GM23338 (cell line): ENCODE measurements at regions not wholly inside any gene's neighbourhood (a gene's known extent, or its start where the extent isn't known, plus 50 kb on each side); places are given as distances from the start of the nearest gene placed in this dataset.

Experiments used
- CREB1 ChIP-seq: fragments of 250-450 bp; sonication (Bioruptor Pico); IDR thresholded peaks from 2 replicates; pipeline ENCODE4 v1.5.0; 2020; ENCODE audit warnings: low read depth, mild to moderate bottlenecking, moderate library complexity
- NANOG ChIP-seq: IDR thresholded peaks from 2 replicates; pipeline ENCODE4 v1.6.1; 2016; ENCODE audit warnings: antibody characterized with exemption, borderline replicate concordance
- REST ChIP-seq: IDR thresholded peaks from one replicate; pipeline ENCODE4 v1.6.1; 2018; ENCODE audit warnings: antibody characterized with exemption; ENCODE audit not compliant: unreplicated experiment
- ZNF331 ChIP-seq: fragments of 250-450 bp; sonication (Bioruptor Pico); IDR thresholded peaks from 2 replicates; pipeline ENCODE4 v1.5.0; 2020; ENCODE audit warnings: low read depth, mild to moderate bottlenecking, moderate library complexity
- ZNF462 ChIP-seq: fragments of 250-450 bp; sonication (Bioruptor Pico); IDR thresholded peaks from 2 replicates; pipeline ENCODE4 v1.5.0; 2020; ENCODE audit warnings: mild to moderate bottlenecking, moderate library complexity

DNA sequence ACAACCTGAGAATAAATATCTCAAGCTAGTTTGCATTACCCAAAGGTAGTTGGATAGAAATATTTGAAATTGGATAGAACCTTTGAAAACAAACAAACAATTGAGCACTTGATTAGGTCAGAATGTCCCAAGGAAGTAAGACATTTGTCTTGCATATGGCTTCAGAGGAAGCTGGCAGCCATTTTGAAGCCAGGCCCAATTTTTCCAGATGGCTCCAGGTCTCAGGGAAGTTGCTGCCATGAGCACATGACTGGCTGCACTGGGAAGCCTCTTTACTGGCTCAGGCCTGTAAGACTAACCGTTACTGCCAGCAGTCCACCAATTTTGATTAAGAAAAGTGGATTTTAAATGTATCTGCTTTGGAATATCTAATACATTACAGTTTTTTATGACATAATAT, 448.9 kb upstream of the DPH6 start (continued):
- TF ChIP-seq ZNF462 (CRISPR knock-in tag) (no peak), CREB1 (no peak), NANOG (no peak), ZNF331 (no peak), REST (no peak)
